ENCODE measurements at regions not wholly inside any gene's neighbourhood (a gene's known extent, or its start where the extent isn't known, plus 50 kb on each side); places are given as distances from the start of the nearest gene placed in this dataset.

- Histone ChIP-seq H3K27ac (ENCODE audit: low read depth, low read length) (no peak overlapping the region), H2BK5ac (ENCODE audit: low read length) (no peak overlapping the region), H3K79me2 (ENCODE audit: control insufficient read depth, insufficient read depth, low read length) (no peaks in the 10 kb centered on the region), H3K4me2 (ENCODE audit: low read length) (no peak overlapping the region), H3K9ac (ENCODE audit: low read length) (no peak overlapping the region), H3K23ac (ENCODE audit: low read length) (no peak overlapping the region), H3K56ac (ENCODE audit: low read length) (no peak overlapping the region), H4K8ac (ENCODE audit: low read depth, low read length) (no peak overlapping the region), H3K4me1 (ENCODE audit: control insufficient read depth, low read depth, low read length) (no peaks in the 10 kb centered on the region), H2BK120ac (ENCODE audit: low read depth, low read length) (no peak overlapping the region), H3K36me3 (ENCODE audit: control insufficient read depth, insufficient read depth, low read length) (no peaks in the 10 kb centered on the region), H3K27me3 (ENCODE audit: insufficient read depth, low read length, poor library complexity) (no peaks in the 10 kb centered on the region), H2AK5ac (ENCODE audit: low read length) (no peak overlapping the region), H3K4me3 (ENCODE audit: low read length) (no peak overlapping the region), H3K79me1 (ENCODE audit: low read length) (no peaks in the 10 kb centered on the region), H3K18ac (ENCODE audit: low read length) (no peak overlapping the region), H4K5ac (ENCODE audit: low read length) (no peak overlapping the region), H2BK15ac (replicated peaks; ENCODE audit: low read depth) (no peak overlapping the region), H3K4ac (ENCODE audit: low read depth, low read length) (no peak overlapping the region)
- WGBS (ENCODE audit: extremely low coverage, insufficient coverage, low lambda C conversion rate) = no CpG with 5 or more reads among the region's 16 CpGs
- DNase-seq = no peak
Measured at GRCh38 chr2:10499911-10500521, 51.9 kb upstream of the ODC1 start.

DNA sequence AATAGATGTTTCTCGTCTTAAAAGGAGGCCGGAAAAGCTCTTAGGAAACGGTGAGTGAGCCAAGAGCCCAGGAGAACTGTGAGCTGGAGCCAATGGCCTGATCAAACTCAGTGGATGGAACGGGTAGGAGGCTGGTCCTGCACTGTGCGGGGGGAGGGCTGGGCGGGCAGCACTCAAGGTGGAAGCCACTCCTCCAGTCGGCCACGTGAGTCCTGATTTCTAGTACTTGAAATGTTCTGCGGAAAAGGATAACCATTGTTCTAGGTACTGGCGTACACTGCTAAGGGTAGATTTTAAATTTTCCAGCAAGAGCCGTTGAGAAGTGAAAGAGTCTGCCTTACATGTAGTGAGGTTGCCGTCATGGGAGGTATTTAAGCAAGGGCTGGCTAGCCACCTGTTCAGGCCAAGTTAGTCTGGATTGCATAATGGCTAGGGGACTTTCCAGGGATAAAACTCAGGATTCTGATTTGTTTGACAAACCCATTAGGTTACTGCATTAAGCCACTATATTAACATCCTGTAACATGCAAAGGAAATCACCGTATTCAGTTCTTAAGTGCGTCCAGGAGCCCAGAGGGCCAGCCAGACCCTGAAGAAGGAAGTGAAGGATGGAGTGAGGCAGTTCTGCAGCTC, 51.3 kb upstream of the ODC1 start:
- no peak overlapping the region for H4K5ac ChIP-seq (ENCODE audit: low read length)
- no peak overlapping the region for H3K23ac ChIP-seq (ENCODE audit: low read length)
- no peak overlapping the region for H3K4me2 ChIP-seq (ENCODE audit: low read length)
- DNase-seq = no peak
- H3K79me1 ChIP-seq (ENCODE audit: low read length) = no peaks in the 10 kb centered on the region
- no peaks in the 10 kb centered on the region for H3K79me2 ChIP-seq (ENCODE audit: control insufficient read depth, insufficient read depth, low read length)
- no peak overlapping the region for H3K27ac ChIP-seq (ENCODE audit: low read depth, low read length)
- H3K18ac ChIP-seq (ENCODE audit: low read length) = no peak overlapping the region
- no peak overlapping the region for H2AK5ac ChIP-seq (ENCODE audit: low read length)
- H2BK120ac ChIP-seq (ENCODE audit: low read depth, low read length) = no peak overlapping the region
- no peaks in the 10 kb centered on the region for H3K27me3 ChIP-seq (ENCODE audit: insufficient read depth, low read length, poor library complexity)
- no peak overlapping the region for H3K4ac ChIP-seq (ENCODE audit: low read depth, low read length)
- H3K36me3 ChIP-seq (ENCODE audit: control insufficient read depth, insufficient read depth, low read length) = no peaks in the 10 kb centered on the region
- WGBS (ENCODE audit: extremely low coverage, insufficient coverage, low lambda C conversion rate) = no CpG with 5 or more reads among the region's 14 CpGs
- H2BK5ac ChIP-seq (ENCODE audit: low read length) = no peak overlapping the region
- no peak overlapping the region for H4K8ac ChIP-seq (ENCODE audit: low read depth, low read length)
- H3K4me1 ChIP-seq (ENCODE audit: control insufficient read depth, low read depth, low read length) = no peaks in the 10 kb centered on the region
- no peak overlapping the region for H2BK15ac ChIP-seq (replicated peaks; ENCODE audit: low read depth)
- no peak overlapping the region for H3K56ac ChIP-seq (ENCODE audit: low read length)
- H3K9ac ChIP-seq (ENCODE audit: low read length) = no peak overlapping the region
- no peak overlapping the region for H3K4me3 ChIP-seq (ENCODE audit: low read length)

GRCh38 chr2:10498525-10499274, 50.6 kb upstream of the ODC1 start:
- Histone ChIP-seq H3K56ac (ENCODE audit: low read length) (no peak overlapping the region), H3K79me1 (ENCODE audit: low read length) (no peaks in the 10 kb centered on the region), H4K5ac (ENCODE audit: low read length) (no peak overlapping the region), H4K8ac (ENCODE audit: low read depth, low read length) (no peak overlapping the region), H3K18ac (ENCODE audit: low read length) (no peak overlapping the region), H3K4me1 (ENCODE audit: control insufficient read depth, low read depth, low read length) (no peaks in the 10 kb centered on the region), H2BK15ac (replicated peaks; ENCODE audit: low read depth) (no peak overlapping the region), H3K36me3 (ENCODE audit: control insufficient read depth, insufficient read depth, low read length) (no peaks in the 10 kb centered on the region), H3K79me2 (ENCODE audit: control insufficient read depth, insufficient read depth, low read length) (no peaks in the 10 kb centered on the region), H2BK5ac (ENCODE audit: low read length) (no peak overlapping the region), H2BK120ac (ENCODE audit: low read depth, low read length) (no peak overlapping the region), H3K27ac (ENCODE audit: low read depth, low read length) (no peak overlapping the region), H3K4me3 (ENCODE audit: low read length) (no peak overlapping the region), H2AK5ac (ENCODE audit: low read length) (no peak overlapping the region), H3K4me2 (ENCODE audit: low read length) (no peak overlapping the region), H3K23ac (ENCODE audit: low read length) (no peak overlapping the region), H3K9ac (ENCODE audit: low read length) (no peak overlapping the region), H3K27me3 (ENCODE audit: insufficient read depth, low read length, poor library complexity) (no peaks in the 10 kb centered on the region), H3K4ac (ENCODE audit: low read depth, low read length) (no peak overlapping the region)
- no peak for DNase-seq
- WGBS (ENCODE audit: extremely low coverage, insufficient coverage, low lambda C conversion rate) = no CpG with 5 or more reads among the region's 11 CpGs

All from mesendoderm (in vitro differentiated cells).